ENCODE measurements at regions not wholly inside any gene's neighbourhood (a gene's known extent, or its start where the extent isn't known, plus 50 kb on each side); places are given as distances from the start of the nearest gene placed in this dataset.

DNA sequence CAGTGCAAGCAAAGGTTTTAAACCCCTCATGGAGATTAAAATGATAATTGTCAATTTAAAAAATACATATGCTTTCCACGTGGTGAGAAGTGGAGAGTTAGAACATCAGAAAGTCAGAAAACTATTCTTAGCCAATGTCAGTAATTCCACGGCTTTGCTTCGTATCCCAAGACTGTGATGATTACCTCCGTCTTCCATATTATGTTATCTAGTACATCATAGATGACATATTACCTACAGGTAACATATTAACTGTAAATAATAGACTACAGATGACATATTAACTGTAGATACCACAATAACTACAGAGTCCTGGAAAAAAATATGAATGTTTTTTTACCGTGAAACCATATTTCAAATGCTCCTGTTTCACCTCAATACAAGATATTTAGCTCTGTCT is 579.4 kb upstream of the PFKP start:
- TF ChIP-seq, protein P1, sequence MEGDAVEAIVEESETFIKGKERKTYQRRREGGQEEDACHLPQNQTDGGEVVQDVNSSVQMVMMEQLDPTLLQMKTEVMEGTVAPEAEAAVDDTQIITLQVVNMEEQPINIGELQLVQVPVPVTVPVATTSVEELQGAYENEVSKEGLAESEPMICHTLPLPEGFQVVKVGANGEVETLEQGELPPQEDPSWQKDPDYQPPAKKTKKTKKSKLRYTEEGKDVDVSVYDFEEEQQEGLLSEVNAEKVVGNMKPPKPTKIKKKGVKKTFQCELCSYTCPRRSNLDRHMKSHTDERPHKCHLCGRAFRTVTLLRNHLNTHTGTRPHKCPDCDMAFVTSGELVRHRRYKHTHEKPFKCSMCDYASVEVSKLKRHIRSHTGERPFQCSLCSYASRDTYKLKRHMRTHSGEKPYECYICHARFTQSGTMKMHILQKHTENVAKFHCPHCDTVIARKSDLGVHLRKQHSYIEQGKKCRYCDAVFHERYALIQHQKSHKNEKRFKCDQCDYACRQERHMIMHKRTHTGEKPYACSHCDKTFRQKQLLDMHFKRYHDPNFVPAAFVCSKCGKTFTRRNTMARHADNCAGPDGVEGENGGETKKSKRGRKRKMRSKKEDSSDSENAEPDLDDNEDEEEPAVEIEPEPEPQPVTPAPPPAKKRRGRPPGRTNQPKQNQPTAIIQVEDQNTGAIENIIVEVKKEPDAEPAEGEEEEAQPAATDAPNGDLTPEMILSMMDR (IDR thresholded peaks at IDR 0.05) = no peak
- TF ChIP-seq POLR2A (IDR thresholded peaks at IDR 0.05) = no peak
